ENCODE measurements at regions not wholly inside any gene's neighbourhood (a gene's known extent, or its start where the extent isn't known, plus 50 kb on each side); places are given as distances from the start of the nearest gene placed in this dataset.

DNA sequence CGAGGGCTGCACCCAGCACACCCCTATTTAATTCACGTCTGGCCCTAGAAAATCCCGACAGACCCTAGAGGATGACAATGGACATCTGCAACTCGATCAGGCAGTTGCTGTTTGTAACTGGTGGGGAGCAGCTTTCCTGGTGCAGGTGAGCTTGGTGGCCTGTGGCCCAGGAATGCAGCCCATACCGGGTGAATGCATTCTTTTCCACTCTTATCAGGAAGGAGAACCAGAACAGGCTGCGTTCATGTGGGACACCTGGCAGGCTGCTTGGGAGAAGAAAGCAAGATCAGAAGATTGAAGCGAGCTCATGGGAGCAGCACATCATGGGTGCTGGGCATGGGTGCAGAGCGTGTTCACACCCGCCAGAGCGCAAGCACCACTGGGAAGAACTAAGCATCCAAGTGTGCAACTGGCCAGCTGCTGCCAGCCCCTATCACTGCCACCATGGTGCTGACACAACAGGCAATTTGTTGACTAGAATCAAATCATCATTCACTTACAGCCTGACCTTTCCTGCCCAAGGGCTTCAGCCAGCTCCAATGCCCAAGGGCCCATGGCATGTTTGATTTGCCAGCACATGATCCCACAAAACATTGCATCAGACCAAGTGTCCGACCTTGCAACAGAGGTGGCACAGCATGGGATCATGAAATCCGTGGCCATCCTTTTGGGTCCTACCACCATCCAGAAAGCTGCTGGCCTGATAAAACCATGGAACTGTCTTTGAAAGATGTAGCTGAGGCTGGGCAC lies 241.7 kb upstream of the ID2 start:
- H3K36me3 ChIP-seq (ENCODE audit: control insufficient read depth, insufficient read depth, low read length): no peaks in the 10 kb centered on the region
- H3K4me2 ChIP-seq (ENCODE audit: insufficient read depth, low read length): no peak overlapping the region
- no peak overlapping the region for H3K4me3 ChIP-seq
- H3K9me3 ChIP-seq (replicated peaks; ENCODE audit: control insufficient read depth, insufficient read depth, low read depth, low read length): no peaks in the 10 kb centered on the region
- no TSS peak for BruUV-seq (replicated peaks)
- no peaks in the 10 kb centered on the region for H3K9me1 ChIP-seq (ENCODE audit: control insufficient read depth, insufficient read depth, low read length)
- H3K9ac ChIP-seq (ENCODE audit: insufficient read depth in 1 of 2, low read depth in 2 of 2, low read length in 2 of 2): no peak overlapping the region
- peaks cover 13 to 33% of the 10 kb centered on the region in 2 experiments; a peak in 4 of 5 replicates for H3K27me3 ChIP-seq (ENCODE audit: control insufficient read depth in 2 of 2, insufficient read depth in 2 of 2, low read length in 2 of 2)
- H3K27ac ChIP-seq (ENCODE audit: extremely low read depth, low read depth, low read length): no peak overlapping the region
- FAIRE-seq (no peak), DNase-seq (ENCODE audit: extremely low read depth in 1 of 4, low spot score in 3 of 4) (no peak), ATAC-seq (no peak)
- TF ChIP-seq COPS2 (conservative IDR thresholded peaks at IDR 0.05) (no peak), XRCC5 (IDR thresholded peaks at IDR 0.05; ENCODE audit: low read depth, low read length) (no peak), ZFX (CRISPR knock-in tag; IDR thresholded peaks at IDR 0.05) (no peak), PTRF (tag; IDR thresholded peaks at IDR 0.05) (no peak), ZNF316 (IDR thresholded peaks at IDR 0.05) (no peak), FIP1L1 (IDR thresholded peaks at IDR 0.05; ENCODE audit: low read depth, low read length, poor library complexity, severe bottlenecking) (no peak), SMARCB1 (IDR thresholded peaks at IDR 0.05; ENCODE audit: insufficient read length, low read depth) (no peak), TAF7 (tag; IDR thresholded peaks at IDR 0.05) (no peak), HNRNPH1 (optimal IDR thresholded peaks at IDR 0.05; ENCODE audit: low read depth, low read length) (no peak)
- TF ChIP-seq, protein P1, sequence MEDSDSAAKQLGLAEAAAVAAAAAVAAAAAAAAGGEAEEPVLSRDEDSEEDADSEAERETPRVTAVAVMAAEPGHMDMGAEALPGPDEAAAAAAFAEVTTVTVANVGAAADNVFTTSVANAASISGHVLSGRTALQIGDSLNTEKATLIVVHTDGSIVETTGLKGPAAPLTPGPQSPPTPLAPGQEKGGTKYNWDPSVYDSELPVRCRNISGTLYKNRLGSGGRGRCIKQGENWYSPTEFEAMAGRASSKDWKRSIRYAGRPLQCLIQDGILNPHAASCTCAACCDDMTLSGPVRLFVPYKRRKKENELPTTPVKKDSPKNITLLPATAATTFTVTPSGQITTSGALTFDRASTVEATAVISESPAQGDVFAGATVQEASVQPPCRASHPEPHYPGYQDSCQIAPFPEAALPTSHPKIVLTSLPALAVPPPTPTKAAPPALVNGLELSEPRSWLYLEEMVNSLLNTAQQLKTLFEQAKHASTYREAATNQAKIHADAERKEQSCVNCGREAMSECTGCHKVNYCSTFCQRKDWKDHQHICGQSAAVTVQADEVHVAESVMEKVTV (CRISPR knock-in tag; IDR thresholded peaks at IDR 0.05): no peak
- TF ChIP-seq, protein P2, sequence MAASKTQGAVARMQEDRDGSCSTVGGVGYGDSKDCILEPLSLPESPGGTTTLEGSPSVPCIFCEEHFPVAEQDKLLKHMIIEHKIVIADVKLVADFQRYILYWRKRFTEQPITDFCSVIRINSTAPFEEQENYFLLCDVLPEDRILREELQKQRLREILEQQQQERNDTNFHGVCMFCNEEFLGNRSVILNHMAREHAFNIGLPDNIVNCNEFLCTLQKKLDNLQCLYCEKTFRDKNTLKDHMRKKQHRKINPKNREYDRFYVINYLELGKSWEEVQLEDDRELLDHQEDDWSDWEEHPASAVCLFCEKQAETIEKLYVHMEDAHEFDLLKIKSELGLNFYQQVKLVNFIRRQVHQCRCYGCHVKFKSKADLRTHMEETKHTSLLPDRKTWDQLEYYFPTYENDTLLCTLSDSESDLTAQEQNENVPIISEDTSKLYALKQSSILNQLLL (CRISPR knock-in tag; IDR thresholded peaks at IDR 0.05; ENCODE audit: borderline replicate concordance): no peak
- TF ChIP-seq, protein P3, sequence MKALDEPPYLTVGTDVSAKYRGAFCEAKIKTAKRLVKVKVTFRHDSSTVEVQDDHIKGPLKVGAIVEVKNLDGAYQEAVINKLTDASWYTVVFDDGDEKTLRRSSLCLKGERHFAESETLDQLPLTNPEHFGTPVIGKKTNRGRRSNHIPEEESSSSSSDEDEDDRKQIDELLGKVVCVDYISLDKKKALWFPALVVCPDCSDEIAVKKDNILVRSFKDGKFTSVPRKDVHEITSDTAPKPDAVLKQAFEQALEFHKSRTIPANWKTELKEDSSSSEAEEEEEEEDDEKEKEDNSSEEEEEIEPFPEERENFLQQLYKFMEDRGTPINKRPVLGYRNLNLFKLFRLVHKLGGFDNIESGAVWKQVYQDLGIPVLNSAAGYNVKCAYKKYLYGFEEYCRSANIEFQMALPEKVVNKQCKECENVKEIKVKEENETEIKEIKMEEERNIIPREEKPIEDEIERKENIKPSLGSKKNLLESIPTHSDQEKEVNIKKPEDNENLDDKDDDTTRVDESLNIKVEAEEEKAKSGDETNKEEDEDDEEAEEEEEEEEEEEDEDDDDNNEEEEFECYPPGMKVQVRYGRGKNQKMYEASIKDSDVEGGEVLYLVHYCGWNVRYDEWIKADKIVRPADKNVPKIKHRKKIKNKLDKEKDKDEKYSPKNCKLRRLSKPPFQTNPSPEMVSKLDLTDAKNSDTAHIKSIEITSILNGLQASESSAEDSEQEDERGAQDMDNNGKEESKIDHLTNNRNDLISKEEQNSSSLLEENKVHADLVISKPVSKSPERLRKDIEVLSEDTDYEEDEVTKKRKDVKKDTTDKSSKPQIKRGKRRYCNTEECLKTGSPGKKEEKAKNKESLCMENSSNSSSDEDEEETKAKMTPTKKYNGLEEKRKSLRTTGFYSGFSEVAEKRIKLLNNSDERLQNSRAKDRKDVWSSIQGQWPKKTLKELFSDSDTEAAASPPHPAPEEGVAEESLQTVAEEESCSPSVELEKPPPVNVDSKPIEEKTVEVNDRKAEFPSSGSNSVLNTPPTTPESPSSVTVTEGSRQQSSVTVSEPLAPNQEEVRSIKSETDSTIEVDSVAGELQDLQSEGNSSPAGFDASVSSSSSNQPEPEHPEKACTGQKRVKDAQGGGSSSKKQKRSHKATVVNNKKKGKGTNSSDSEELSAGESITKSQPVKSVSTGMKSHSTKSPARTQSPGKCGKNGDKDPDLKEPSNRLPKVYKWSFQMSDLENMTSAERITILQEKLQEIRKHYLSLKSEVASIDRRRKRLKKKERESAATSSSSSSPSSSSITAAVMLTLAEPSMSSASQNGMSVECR (CRISPR knock-in tag; IDR thresholded peaks at IDR 0.05): no peak
- TF ChIP-seq, protein P4, sequence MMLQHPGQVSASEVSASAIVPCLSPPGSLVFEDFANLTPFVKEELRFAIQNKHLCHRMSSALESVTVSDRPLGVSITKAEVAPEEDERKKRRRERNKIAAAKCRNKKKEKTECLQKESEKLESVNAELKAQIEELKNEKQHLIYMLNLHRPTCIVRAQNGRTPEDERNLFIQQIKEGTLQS (IDR thresholded peaks at IDR 0.05): no peak
- TF ChIP-seq, protein P4 (CRISPR knock-in tag; conservative IDR thresholded peaks at IDR 0.05): no peak
- no peaks in the 10 kb centered on the region for H3K4me1 ChIP-seq (replicated peaks in 1 of 2; ENCODE audit: control insufficient read depth in 2 of 2, insufficient read depth in 2 of 2, low read length in 2 of 2)
- intact Hi-C loops (cut with micrococcal nuclease): no loop called here
- H3K79me2 ChIP-seq (ENCODE audit: control insufficient read depth, insufficient read depth, low read length): no peaks in the 10 kb centered on the region
- in situ Hi-C loops (cut with MboI): no loop called here
- no peak overlapping the region for H2AFZ ChIP-seq (ENCODE audit: low read depth, low read length)
- no peaks in the 10 kb centered on the region for H4K20me1 ChIP-seq (replicated peaks; ENCODE audit: control insufficient read depth, insufficient read depth, low read length)
- WGBS (ENCODE audit: insufficient coverage, low coverage, missing lambda C conversion rate): 1% methylated on average over 12 of the region's 12 CpGs
- ChIA-PET POLR2A (interaction anchor here (0.6 kb wide), 1 partner anchor 15 kb away, joined by 3 read pairs; no protein-coding TSS in a partner anchor), CTCF (ENCODE audit: low intra/inter-chr PET ratio) (no interaction called here)

Data from K562 (cell line).